Gastrocnemius medialis (tissue), 4 donors: ENCODE measurements at regions not wholly inside any gene's neighbourhood (a gene's known extent, or its start where the extent isn't known, plus 50 kb on each side); places are given as distances from the start of the nearest gene placed in this dataset.

Experiments used
- CTCF ChIP-seq, 5 experiments: fragments of 450-650 bp in 3 of 5; fragments of 200-600 bp in 2 of 5; sonication (generic) in 2 of 5; IDR thresholded peaks in 4 of 5; conservative IDR thresholded peaks in 1 of 5; 1 replicate in 4 of 5; 2 replicates in 1 of 5; pipeline ENCODE4 v1.5.1; 2016 to 2019; ENCODE audit warnings: antibody characterized with exemption in 5 of 5, mild to moderate bottlenecking in 3 of 5, moderate library complexity in 3 of 5
- POLR2A ChIP-seq, 2 donors: fragments of 450-650 bp; IDR thresholded peaks; one replicate each; pipeline ENCODE4 v1.6.1; 2017; ENCODE audit warnings: antibody characterized with exemption in 2 of 2, mild to moderate bottlenecking in 2 of 2, moderate library complexity in 2 of 2

GRCh38 chr5:30237189-30237588 is 956.3 kb upstream of the CDH6 start:
- TF ChIP-seq CTCF (IDR thresholded peaks at IDR 0.05 in 4 of 5, conservative IDR thresholded peaks at IDR 0.05 in 1 of 5), result no peak
- TF ChIP-seq POLR2A (IDR thresholded peaks at IDR 0.05), result no peak
